ENCODE measurements at regions not wholly inside any gene's neighbourhood (a gene's known extent, or its start where the extent isn't known, plus 50 kb on each side); places are given as distances from the start of the nearest gene placed in this dataset.

GRCh38 chr15:37262922-37263608 lies 162.7 kb upstream of the MEIS2 start:
- no peaks in the 10 kb centered on the region for H3K4me1 ChIP-seq (ENCODE audit: control insufficient read depth, extremely low read depth, insufficient read depth, low read length)
- no peak overlapping the region for H3K4me3 ChIP-seq (replicated peaks in 1 of 4; ENCODE audit: control extremely low read depth in 1 of 4, insufficient read depth in 1 of 4, low read depth in 3 of 4, low read length in 4 of 4)
- no peaks in the 10 kb centered on the region for H4K20me1 ChIP-seq (ENCODE audit: control insufficient read depth, extremely low read depth, insufficient read depth, low read length)
- H3K27me3 ChIP-seq (ENCODE audit: control insufficient read depth, insufficient read depth, low read length), result no peaks in the 10 kb centered on the region
- no peak for DNase-seq (ENCODE audit: low read depth in 2 of 2)
- no peak overlapping the region for H3K4me2 ChIP-seq (ENCODE audit: extremely low read depth, insufficient read depth, low read length)
- no peak overlapping the region for H2AFZ ChIP-seq (ENCODE audit: low read length)
- H3K27ac ChIP-seq (ENCODE audit: insufficient read depth, low read length), result no peak overlapping the region
- TF ChIP-seq, protein P1, sequence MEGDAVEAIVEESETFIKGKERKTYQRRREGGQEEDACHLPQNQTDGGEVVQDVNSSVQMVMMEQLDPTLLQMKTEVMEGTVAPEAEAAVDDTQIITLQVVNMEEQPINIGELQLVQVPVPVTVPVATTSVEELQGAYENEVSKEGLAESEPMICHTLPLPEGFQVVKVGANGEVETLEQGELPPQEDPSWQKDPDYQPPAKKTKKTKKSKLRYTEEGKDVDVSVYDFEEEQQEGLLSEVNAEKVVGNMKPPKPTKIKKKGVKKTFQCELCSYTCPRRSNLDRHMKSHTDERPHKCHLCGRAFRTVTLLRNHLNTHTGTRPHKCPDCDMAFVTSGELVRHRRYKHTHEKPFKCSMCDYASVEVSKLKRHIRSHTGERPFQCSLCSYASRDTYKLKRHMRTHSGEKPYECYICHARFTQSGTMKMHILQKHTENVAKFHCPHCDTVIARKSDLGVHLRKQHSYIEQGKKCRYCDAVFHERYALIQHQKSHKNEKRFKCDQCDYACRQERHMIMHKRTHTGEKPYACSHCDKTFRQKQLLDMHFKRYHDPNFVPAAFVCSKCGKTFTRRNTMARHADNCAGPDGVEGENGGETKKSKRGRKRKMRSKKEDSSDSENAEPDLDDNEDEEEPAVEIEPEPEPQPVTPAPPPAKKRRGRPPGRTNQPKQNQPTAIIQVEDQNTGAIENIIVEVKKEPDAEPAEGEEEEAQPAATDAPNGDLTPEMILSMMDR (conservative IDR thresholded peaks at IDR 0.05 in 1 of 2, IDR thresholded peaks at IDR 0.05 in 1 of 2; ENCODE audit: low read depth in 1 of 2, low read length in 2 of 2), result no peak
- TF ChIP-seq EZH2 (IDR thresholded peaks at IDR 0.05; ENCODE audit: low read length, missing control alignments), result no peak
- no peaks in the 10 kb centered on the region for H3K79me2 ChIP-seq (ENCODE audit: control insufficient read depth, insufficient read depth, low read length)
- no peaks in the 10 kb centered on the region for H3K36me3 ChIP-seq (ENCODE audit: control insufficient read depth, insufficient read depth, low read length)
- H3K9me3 ChIP-seq (ENCODE audit: control insufficient read depth, insufficient read depth, low read depth, low read length), result no peaks in the 10 kb centered on the region
- H3K9ac ChIP-seq (ENCODE audit: insufficient read depth, low read length), result no peak overlapping the region

- Histone ChIP-seq H3K9me3 (ENCODE audit: control insufficient read depth, insufficient read depth, low read depth, low read length) (no peaks in the 10 kb centered on the region), H2AFZ (ENCODE audit: low read length) (no peak overlapping the region), H3K4me1 (ENCODE audit: control insufficient read depth, extremely low read depth, insufficient read depth, low read length) (no peaks in the 10 kb centered on the region), H3K27ac (ENCODE audit: insufficient read depth, low read length) (no peak overlapping the region), H3K79me2 (ENCODE audit: control insufficient read depth, insufficient read depth, low read length) (no peaks in the 10 kb centered on the region), H3K9ac (ENCODE audit: insufficient read depth, low read length) (no peak overlapping the region), H3K4me3 (replicated peaks in 1 of 4; ENCODE audit: control extremely low read depth in 1 of 4, insufficient read depth in 1 of 4, low read depth in 3 of 4, low read length in 4 of 4) (no peak overlapping the region), H3K27me3 (ENCODE audit: control insufficient read depth, insufficient read depth, low read length) (no peaks in the 10 kb centered on the region), H3K36me3 (ENCODE audit: control insufficient read depth, insufficient read depth, low read length) (no peaks in the 10 kb centered on the region), H3K4me2 (ENCODE audit: extremely low read depth, insufficient read depth, low read length) (no peak overlapping the region), H4K20me1 (ENCODE audit: control insufficient read depth, extremely low read depth, insufficient read depth, low read length) (no peaks in the 10 kb centered on the region)
- TF ChIP-seq, protein P1 (conservative IDR thresholded peaks at IDR 0.05 in 1 of 2, IDR thresholded peaks at IDR 0.05 in 1 of 2; ENCODE audit: low read depth in 1 of 2, low read length in 2 of 2), result peak; percentile 23 to 39
- TF ChIP-seq EZH2 (IDR thresholded peaks at IDR 0.05; ENCODE audit: low read length, missing control alignments), result no peak
- peak in 1 of 2 donors; percentile 13 for DNase-seq (ENCODE audit: low read depth in 2 of 2)
Measured at GRCh38 chr15:37289109-37289765, 188.9 kb upstream of the MEIS2 start.

GRCh38 chr15:37291920-37292319 lies 191.6 kb upstream of the MEIS2 start:
- no peak for TF ChIP-seq EZH2 (IDR thresholded peaks at IDR 0.05; ENCODE audit: low read length, missing control alignments)
- TF ChIP-seq, protein P1 (conservative IDR thresholded peaks at IDR 0.05 in 1 of 2, IDR thresholded peaks at IDR 0.05 in 1 of 2; ENCODE audit: low read depth in 1 of 2, low read length in 2 of 2), result no peak
- no peak overlapping the region for H3K4me2 ChIP-seq (ENCODE audit: extremely low read depth, insufficient read depth, low read length)
- no peaks in the 10 kb centered on the region for H3K79me2 ChIP-seq (ENCODE audit: control insufficient read depth, insufficient read depth, low read length)
- peak in 1 of 2 donors; percentile 3 for DNase-seq (ENCODE audit: low read depth in 2 of 2)
- H3K4me1 ChIP-seq (ENCODE audit: control insufficient read depth, extremely low read depth, insufficient read depth, low read length), result no peaks in the 10 kb centered on the region
- H3K4me3 ChIP-seq (replicated peaks in 1 of 4; ENCODE audit: control extremely low read depth in 1 of 4, insufficient read depth in 1 of 4, low read depth in 3 of 4, low read length in 4 of 4), result no peak overlapping the region
- no peaks in the 10 kb centered on the region for H3K36me3 ChIP-seq (ENCODE audit: control insufficient read depth, insufficient read depth, low read length)
- no peaks in the 10 kb centered on the region for H3K27me3 ChIP-seq (ENCODE audit: control insufficient read depth, insufficient read depth, low read length)
- no peaks in the 10 kb centered on the region for H4K20me1 ChIP-seq (ENCODE audit: control insufficient read depth, extremely low read depth, insufficient read depth, low read length)
- no peaks in the 10 kb centered on the region for H3K9me3 ChIP-seq (ENCODE audit: control insufficient read depth, insufficient read depth, low read depth, low read length)
- H3K9ac ChIP-seq (ENCODE audit: insufficient read depth, low read length), result no peak overlapping the region
- no peak overlapping the region for H3K27ac ChIP-seq (ENCODE audit: insufficient read depth, low read length)
- no peak overlapping the region for H2AFZ ChIP-seq (ENCODE audit: low read length)

Data from fibroblast of lung (primary cell).